ENCODE measurements at regions not wholly inside any gene's neighbourhood (a gene's known extent, or its start where the extent isn't known, plus 50 kb on each side); places are given as distances from the start of the nearest gene placed in this dataset.

DNA sequence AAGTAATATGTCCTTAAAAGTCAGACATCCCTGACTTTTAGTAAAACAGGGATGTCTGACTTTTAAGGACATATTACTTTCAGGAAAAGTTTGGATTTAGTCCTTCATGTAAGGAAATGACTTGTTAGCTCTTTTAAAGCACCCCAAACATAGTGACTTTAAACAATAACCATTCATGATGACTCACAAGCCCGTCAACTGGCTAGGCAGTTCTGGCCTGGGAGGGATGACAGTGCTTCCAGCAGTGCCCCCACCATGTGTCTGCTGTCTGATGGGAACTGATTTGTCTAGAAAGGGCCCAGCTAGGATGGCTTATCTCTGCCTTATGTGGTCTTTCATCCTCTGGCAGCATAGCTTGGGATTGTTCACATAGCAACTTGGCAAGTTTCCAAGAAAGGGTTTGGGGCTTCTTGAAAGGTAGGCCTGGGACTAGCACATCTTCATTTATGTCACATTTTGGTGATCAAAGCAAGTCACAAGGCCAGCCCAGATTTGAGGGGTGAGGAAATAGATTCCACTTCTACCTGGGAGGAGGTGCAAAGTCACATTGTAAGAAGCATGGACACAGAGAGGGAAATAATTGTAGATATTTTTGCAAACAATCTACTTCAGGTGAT lies 143.5 kb downstream of the C1orf94 start:
- POLR2A ChIA-PET = no interaction called here
- DNase-seq (ENCODE audit: extremely low spot score) = no peak
- TF ChIP-seq SP1 (IDR thresholded peaks at IDR 0.05) = no peak
- CTCF ChIA-PET = no interaction called here

- CTCF ChIA-PET = no interaction called here
- no peak for TF ChIP-seq SUZ12 (IDR thresholded peaks at IDR 0.05)
- TF ChIP-seq ARNT (IDR thresholded peaks at IDR 0.05) = no peak
- no peak for TF ChIP-seq FOXM1 (IDR thresholded peaks at IDR 0.05; ENCODE audit: borderline replicate concordance)
- TF ChIP-seq FOXK2 (IDR thresholded peaks at IDR 0.05) = no peak
- no peak for TF ChIP-seq CTBP1 (IDR thresholded peaks at IDR 0.05; ENCODE audit: borderline replicate concordance)
- TF ChIP-seq, protein P1, sequence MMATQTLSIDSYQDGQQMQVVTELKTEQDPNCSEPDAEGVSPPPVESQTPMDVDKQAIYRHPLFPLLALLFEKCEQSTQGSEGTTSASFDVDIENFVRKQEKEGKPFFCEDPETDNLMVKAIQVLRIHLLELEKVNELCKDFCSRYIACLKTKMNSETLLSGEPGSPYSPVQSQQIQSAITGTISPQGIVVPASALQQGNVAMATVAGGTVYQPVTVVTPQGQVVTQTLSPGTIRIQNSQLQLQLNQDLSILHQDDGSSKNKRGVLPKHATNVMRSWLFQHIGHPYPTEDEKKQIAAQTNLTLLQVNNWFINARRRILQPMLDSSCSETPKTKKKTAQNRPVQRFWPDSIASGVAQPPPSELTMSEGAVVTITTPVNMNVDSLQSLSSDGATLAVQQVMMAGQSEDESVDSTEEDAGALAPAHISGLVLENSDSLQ (IDR thresholded peaks at IDR 0.05) = no peak
- no peak for TF ChIP-seq ELF4 (IDR thresholded peaks at IDR 0.05)
- no peak for TF ChIP-seq HDGF (IDR thresholded peaks at IDR 0.05; ENCODE audit: borderline replicate concordance)
- no peak for TF ChIP-seq BHLHE40 (IDR thresholded peaks at IDR 0.05; ENCODE audit: borderline replicate concordance)
- no peak for TF ChIP-seq NFRKB (IDR thresholded peaks at IDR 0.05)
- TF ChIP-seq L3MBTL2 (conservative IDR thresholded peaks at IDR 0.05) = no peak
- TF ChIP-seq TARDBP (IDR thresholded peaks at IDR 0.05) = no peak
- no peak for TF ChIP-seq ZNF384 (IDR thresholded peaks at IDR 0.05)
- no peak for TF ChIP-seq FOXA1 (IDR thresholded peaks at IDR 0.05)
- no peak for TF ChIP-seq LEF1 (IDR thresholded peaks at IDR 0.05; ENCODE audit: borderline replicate concordance)
- TF ChIP-seq SP1 (IDR thresholded peaks at IDR 0.05) = no peak
- DNase-seq (ENCODE audit: extremely low spot score) = no peak
- POLR2A ChIA-PET = no interaction called here
These were observed 146.3 kb downstream of the C1orf94 start for GRCh38 chr1:34322969-34323368.

- no peak for DNase-seq (ENCODE audit: extremely low spot score)
- POLR2A ChIA-PET = no interaction called here
- TF ChIP-seq CTBP1 (IDR thresholded peaks at IDR 0.05; ENCODE audit: borderline replicate concordance) (no peak), HDGF (IDR thresholded peaks at IDR 0.05; ENCODE audit: borderline replicate concordance) (no peak), FOXM1 (IDR thresholded peaks at IDR 0.05; ENCODE audit: borderline replicate concordance) (no peak), L3MBTL2 (conservative IDR thresholded peaks at IDR 0.05) (no peak), FOXA1 (IDR thresholded peaks at IDR 0.05) (no peak), ZNF384 (IDR thresholded peaks at IDR 0.05) (no peak), ELF4 (IDR thresholded peaks at IDR 0.05) (no peak), NFRKB (IDR thresholded peaks at IDR 0.05) (no peak), FOXK2 (IDR thresholded peaks at IDR 0.05) (no peak)
- TF ChIP-seq, protein P1 (IDR thresholded peaks at IDR 0.05) = no peak
- CTCF ChIA-PET = no interaction called here
These were observed 148.3 kb downstream of the C1orf94 start for GRCh38 chr1:34324879-34325440.

GRCh38 chr1:34328281-34328799 lies 151.6 kb downstream of the C1orf94 start:
- DNase-seq (ENCODE audit: extremely low spot score) = no peak
- ChIA-PET POLR2A (no interaction called here), CTCF (no interaction called here)
- no peak for TF ChIP-seq ELF4 (IDR thresholded peaks at IDR 0.05)

DNA sequence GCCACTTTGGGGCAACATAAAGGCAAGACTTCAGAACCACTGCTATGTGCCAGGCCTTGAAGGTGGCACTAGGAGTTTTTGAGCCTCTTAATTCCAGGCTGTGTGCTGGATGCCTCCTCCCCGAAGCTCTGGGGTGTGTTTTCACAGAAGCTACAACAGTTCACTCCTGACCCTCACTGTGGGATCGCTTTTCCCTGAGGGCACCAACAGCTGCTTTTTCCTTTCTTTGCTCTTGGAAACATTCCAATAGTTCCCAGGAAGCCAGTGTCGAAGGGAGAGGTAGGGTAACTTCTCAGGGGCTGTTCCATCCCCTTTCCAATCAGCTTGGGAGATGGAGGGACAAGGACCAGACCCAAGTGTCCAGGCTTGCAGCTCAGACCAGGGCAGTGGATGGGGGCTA lies 153.4 kb downstream of the C1orf94 start:
- POLR2A ChIA-PET = no interaction called here

More for the DNA sequence above, 153.4 kb downstream of the C1orf94 start:
- no peak for DNase-seq (ENCODE audit: extremely low spot score)
- no peak for TF ChIP-seq NFRKB (IDR thresholded peaks at IDR 0.05)
- no peak for TF ChIP-seq HDGF (IDR thresholded peaks at IDR 0.05; ENCODE audit: borderline replicate concordance)
- no peak for TF ChIP-seq FOXA1 (IDR thresholded peaks at IDR 0.05)
- no peak for TF ChIP-seq ZNF384 (IDR thresholded peaks at IDR 0.05)
- TF ChIP-seq CTBP1 (IDR thresholded peaks at IDR 0.05; ENCODE audit: borderline replicate concordance) = no peak
- TF ChIP-seq ELF4 (IDR thresholded peaks at IDR 0.05) = no peak
- no peak for TF ChIP-seq ARNT (IDR thresholded peaks at IDR 0.05)
- no peak for TF ChIP-seq SUZ12 (IDR thresholded peaks at IDR 0.05)
- no peak for TF ChIP-seq SP1 (IDR thresholded peaks at IDR 0.05)
- TF ChIP-seq, protein P1 (IDR thresholded peaks at IDR 0.05) = no peak
- TF ChIP-seq FOXM1 (IDR thresholded peaks at IDR 0.05; ENCODE audit: borderline replicate concordance) = no peak
- TF ChIP-seq LEF1 (IDR thresholded peaks at IDR 0.05; ENCODE audit: borderline replicate concordance) = no peak
- no peak for TF ChIP-seq BHLHE40 (IDR thresholded peaks at IDR 0.05; ENCODE audit: borderline replicate concordance)
- no peak for TF ChIP-seq TARDBP (IDR thresholded peaks at IDR 0.05)
- no peak for TF ChIP-seq FOXK2 (IDR thresholded peaks at IDR 0.05)
- TF ChIP-seq L3MBTL2 (conservative IDR thresholded peaks at IDR 0.05) = no peak
- CTCF ChIA-PET = no interaction called here
